AG04449 (cell line): ENCODE measurements at regions not wholly inside any gene's neighbourhood (a gene's known extent, or its start where the extent isn't known, plus 50 kb on each side); places are given as distances from the start of the nearest gene placed in this dataset.

Source experiments
- CTCF ChIA-PET: fragments of 350-600 bp; formaldehyde crosslinking; extraction: SDS; loops from one replicate; lab custom pipeline; 2021; ENCODE audit warnings: antibody characterized with exemption; lab: Yijun Ruan, JAX
- POLR2A ChIA-PET: fragments of 400-600, 350-600 bp; formaldehyde crosslinking; extraction: SDS; loops from one replicate; lab custom pipeline; 2020; ENCODE audit warnings: antibody characterized with exemption, inconsistent platforms; lab: Yijun Ruan, JAX
- DNase-seq: peaks from one replicate; pipeline ENCODE4 v3.0.0-alpha.2; 2010; ENCODE audit warnings: low read depth, low spot score
- H3K4me3 ChIP-seq: 2 replicates; pipeline ENCODE4 v1.5.1; 2011; ENCODE audit warnings: low read depth, mild to moderate bottlenecking, control low read depth, low read length
- CTCF ChIP-seq: IDR thresholded peaks from one replicate; pipeline ENCODE4 v1.5.1; 2011; ENCODE audit warnings: mild to moderate bottlenecking, moderate library complexity, low read length, control low read depth, inconsistent platforms; ENCODE audit not compliant: insufficient read depth; ENCODE audit errors: missing control alignments

DNA sequence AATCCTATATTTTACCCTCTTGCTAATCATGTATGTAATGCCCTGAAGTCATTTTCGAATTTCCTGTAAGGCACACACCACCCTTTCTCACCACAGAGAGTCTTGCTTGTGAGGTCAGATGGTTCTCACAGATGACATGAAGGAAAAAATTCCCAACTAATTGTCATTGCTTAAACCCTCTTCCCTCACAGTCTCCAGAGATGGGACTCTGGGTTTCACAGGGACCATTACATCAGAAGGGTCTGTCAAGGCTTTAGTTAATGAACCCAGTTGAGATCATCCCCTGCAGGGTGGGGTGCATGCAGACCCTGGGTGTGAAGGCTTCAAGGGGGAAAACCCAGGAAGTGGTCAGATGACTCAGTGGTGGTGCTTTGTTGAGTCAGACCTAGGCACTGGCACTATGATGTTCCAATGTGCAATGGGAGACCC lies 229.6 kb downstream of the BCAT1 start:
- no peak overlapping the region for H3K4me3 ChIP-seq
- no peak for DNase-seq
- TF ChIP-seq CTCF = no peak
- CTCF ChIA-PET = interaction anchor here (1.7 kb wide), 1 partner anchor 9 kb away, joined by 5 read pairs; no protein-coding TSS in a partner anchor
- POLR2A ChIA-PET = no interaction called here

- H3K4me3 ChIP-seq = no peak overlapping the region
- CTCF ChIA-PET = no interaction called here
- TF ChIP-seq CTCF = no peak
- DNase-seq = no peak
- POLR2A ChIA-PET = no interaction called here
These were observed 230.3 kb downstream of the BCAT1 start for GRCh38 chr12:24718617-24719016.

DNA sequence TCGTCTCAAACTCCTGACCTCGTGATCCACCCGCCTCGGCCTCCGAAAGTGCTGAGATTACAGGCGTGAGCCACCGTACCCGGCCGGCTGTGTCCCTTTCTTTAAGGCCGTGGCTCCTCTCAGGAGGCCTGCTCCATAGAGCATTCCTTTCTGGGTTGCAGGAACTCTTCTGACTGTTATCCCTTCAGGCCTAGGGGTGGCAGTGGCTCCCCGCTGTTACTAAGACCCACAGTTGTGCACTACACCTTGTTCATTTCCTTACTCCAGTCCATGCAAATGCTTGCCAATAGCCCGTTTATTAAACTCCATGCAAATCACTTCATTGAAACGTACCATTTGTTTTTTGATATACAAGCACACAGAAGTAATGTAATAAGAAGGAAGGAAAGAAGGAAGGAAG lies 234.7 kb downstream of the BCAT1 start:
- ChIA-PET POLR2A (no interaction called here), CTCF (no interaction called here)
- no peak overlapping the region for H3K4me3 ChIP-seq
- no peak for TF ChIP-seq CTCF
- DNase-seq = no peak

DNA sequence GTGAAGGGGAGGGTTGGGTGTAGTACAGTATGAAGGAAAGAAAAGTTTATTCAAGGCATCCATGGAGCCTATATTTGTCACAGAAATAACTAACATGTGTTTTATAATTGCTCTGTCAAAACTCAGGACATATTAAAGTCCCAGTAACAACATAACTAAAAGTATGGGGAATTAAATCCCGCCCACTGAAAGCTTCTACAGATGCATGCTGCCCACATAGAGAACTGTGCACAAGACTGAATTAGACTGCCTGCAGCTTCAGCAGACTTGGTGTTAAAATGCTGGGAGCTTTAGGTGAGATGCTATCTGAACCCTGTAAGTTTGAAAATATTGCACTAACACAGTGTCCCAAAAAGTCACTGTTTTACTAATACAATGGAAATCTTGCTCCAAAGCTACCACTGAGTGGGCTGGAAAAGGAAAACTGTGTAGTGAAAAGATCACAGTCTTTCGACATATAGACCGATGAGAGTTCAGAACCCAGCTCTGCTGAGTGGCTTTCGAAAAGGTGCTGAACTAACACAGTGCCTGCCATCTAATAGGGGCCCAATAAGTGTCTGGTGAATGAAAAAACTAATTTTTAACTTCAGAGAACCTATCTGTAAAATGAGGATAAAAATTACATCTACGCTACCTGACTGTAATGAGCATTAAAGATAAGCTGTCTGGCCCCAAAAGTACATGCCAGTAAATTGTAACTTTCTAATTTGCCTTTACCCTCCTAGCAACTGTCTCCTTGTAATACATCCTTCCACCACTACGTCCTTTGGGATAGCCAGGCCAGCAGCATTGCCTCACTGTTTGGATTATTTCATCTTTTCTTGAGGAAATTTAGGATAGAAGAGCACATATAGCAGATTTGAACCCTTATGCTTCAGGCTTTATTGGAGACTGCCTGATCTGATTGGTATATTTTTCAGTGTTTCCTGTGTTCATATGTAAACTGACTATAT lies 237.6 kb downstream of the BCAT1 start:
- DNase-seq = no peak
- no peak for TF ChIP-seq CTCF
- POLR2A ChIA-PET = no interaction called here
- no peak overlapping the region for H3K4me3 ChIP-seq
- CTCF ChIA-PET = interaction anchor here (1.3 to 1.5 kb wide), 2 partner anchors 9 to 14 kb away, joined by 3 to 5 read pairs; no protein-coding TSS in a partner anchor

- POLR2A ChIA-PET = no interaction called here
- TF ChIP-seq CTCF = no peak
- CTCF ChIA-PET = no interaction called here
- H3K4me3 ChIP-seq = no peak overlapping the region
- DNase-seq = no peak
These were observed 239.7 kb downstream of the BCAT1 start for GRCh38 chr12:24709216-24709615.

GRCh38 chr12:24708718-24709117 lies 240.2 kb downstream of the BCAT1 start:
- no peak for TF ChIP-seq CTCF
- CTCF ChIA-PET = no interaction called here
- DNase-seq = no peak
- POLR2A ChIA-PET = no interaction called here
- no peak overlapping the region for H3K4me3 ChIP-seq
